Inflammatory macrophage treated with lipopolysaccharide for 1 hour (primary cell): ENCODE measurements at regions not wholly inside any gene's neighbourhood (a gene's known extent, or its start where the extent isn't known, plus 50 kb on each side); places are given as distances from the start of the nearest gene placed in this dataset.

Experiments used
- DNase-seq, 2 donors: peaks; one replicate each; pipeline ENCODE4 v3.0.0-alpha.2; 2020 to 2022

- DNase-seq: no peak
Observed at GRCh38 chr1:163664671-163665335, 343.0 kb downstream of the NUF2 start.

GRCh38 chr1:163668472-163668871 lies 346.7 kb downstream of the NUF2 start:
- DNase-seq: no peak

GRCh38 chr1:163670989-163671757 lies 349.4 kb downstream of the NUF2 start:
- DNase-seq: no peak

- no peak for DNase-seq
Observed at GRCh38 chr1:163672976-163673758, 351.4 kb downstream of the NUF2 start.

DNA sequence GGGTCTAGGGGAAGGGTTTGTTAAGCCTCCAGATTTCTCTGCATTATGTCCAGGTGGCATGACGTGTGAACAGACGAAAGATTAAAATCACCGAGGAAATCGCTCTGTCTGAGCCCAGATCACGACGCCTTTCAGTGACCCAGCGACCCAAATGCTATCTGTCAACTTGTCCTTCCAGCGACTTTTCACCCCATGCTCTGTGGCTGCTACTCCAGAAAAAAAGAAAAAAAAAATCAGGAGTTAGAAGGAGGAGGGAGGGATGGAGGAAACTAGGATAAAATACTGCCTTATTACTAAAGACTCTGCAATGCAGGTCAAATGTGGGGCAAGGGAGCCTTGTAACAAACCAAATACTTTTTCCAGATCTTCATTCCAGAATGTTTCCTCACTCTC lies 352.0 kb downstream of the NUF2 start:
- no peak for DNase-seq

DNA sequence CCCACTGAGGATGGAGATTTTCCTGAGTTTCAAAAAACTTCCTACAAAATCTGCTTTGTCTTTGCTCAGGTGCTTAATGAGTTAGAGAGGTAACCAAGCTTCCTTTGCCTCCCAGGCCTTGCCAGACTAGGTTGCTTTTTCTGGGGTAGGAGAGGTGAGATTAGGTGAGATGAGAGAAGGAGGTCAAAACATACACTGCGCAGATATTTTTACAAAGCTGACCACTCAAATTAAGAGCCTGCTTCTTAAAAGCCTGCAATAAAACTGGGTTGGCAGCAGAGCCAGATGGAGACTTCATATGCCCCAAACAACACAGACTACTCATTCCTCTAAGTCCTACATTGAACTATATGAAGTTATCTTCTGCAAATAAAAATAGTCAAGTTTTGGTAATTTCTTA lies 352.5 kb downstream of the NUF2 start:
- DNase-seq: no peak

DNA sequence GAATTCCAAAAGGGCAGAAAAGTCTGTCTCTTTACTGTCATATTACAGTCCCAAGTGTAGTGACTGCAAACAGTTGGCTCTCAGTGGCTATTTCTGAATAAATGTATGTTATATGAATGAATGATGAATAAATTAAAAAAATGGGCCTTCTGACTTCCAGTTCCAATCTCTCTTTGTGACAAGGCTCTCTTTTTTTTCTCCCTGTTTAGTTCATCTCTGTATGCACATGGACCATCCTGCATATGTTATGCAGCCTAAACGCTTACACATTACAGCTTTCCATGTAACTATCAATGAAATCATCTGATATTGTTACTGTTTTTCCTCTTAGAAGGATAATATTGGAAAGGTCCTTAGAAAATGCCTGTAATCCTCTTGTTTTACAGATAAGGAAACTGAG lies 363.0 kb downstream of the NUF2 start:
- no peak for DNase-seq

DNA sequence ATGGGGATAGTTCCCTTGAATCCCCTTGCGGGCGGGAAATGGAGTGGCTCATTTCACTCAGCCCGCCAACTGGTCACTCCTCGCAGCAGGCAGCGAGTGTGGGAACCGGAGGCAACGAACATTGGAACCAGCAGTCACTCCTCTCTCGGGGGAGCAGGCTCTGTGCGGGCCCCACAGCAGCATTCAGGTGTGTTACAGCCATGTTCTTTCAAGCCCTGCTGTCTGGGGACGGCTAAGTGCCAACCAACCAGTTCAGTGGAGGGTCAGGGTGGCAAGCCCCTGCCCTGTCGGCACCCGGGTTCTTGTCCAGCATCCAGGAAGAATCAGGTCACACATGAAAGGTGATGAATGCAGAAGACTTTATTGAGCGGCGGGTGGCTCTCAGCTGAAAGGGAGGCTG lies 370.5 kb downstream of the NUF2 start:
- no peak for DNase-seq

DNA sequence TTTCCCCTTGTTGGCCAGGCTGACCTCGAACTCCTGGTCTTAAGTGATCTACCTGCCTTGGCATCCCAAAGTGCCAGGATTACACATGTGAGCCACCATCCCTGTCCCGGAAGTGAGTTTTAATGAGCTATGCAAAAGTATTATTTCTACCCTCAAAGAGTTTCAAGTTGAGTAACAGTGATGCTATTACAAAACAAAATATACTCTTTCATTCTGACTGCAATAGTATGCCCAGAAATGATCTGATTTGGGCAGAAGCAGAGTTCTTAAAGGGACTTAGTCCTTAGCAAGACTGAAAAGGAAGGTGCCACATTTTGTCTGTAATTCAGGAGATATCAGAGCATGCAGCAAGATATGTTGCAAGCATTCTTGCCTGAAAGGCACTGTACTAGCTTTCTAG lies 375.4 kb downstream of the NUF2 start:
- no peak for DNase-seq

DNA sequence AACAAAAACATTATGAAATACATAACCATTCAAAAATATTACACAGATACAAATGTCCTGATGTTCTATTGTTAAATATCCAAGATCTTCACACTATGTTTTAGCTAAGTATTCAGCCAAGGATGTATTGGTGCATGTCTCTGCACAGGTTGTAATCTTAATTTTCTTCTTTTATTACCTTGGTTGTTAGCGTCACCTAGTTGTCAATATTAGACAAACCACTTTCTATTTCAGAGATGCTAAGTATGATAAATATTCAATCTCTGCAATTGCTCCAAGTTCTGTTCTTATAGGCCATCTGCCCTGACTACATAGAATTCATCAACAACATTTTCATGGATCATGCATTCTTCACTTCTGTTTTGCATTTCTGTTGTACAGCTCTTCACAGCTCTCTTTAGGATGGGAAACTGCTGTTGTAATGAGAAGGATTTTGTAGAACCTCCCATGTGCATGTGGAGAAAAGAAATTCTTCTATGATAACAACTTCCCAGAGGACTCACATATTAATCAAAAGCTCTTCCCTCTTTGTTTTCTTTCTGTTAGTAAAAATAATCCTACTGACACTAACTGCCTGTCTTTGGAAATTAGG lies 380.1 kb downstream of the NUF2 start:
- no peak for DNase-seq

GRCh38 chr1:163703794-163704193 lies 382.0 kb downstream of the NUF2 start:
- no peak for DNase-seq

DNA sequence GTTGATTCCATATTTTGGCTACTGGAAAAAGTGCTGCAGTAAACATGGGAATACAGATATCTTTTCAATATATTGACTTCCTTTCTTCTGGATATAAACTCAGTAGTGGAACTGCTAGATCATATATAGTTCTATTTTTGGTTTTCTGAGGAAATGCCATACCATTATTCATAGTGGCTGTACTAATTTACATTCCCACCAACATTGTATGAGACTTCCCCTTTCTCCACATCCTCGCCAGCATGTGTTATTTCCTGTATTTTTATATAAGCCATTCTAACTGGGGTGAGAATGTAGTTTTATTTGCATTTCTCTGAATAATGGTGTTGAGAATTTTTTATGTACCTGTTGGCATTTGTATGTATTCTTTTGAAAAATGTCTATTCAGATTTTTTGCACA lies 385.2 kb downstream of the NUF2 start:
- no peak for DNase-seq

DNA sequence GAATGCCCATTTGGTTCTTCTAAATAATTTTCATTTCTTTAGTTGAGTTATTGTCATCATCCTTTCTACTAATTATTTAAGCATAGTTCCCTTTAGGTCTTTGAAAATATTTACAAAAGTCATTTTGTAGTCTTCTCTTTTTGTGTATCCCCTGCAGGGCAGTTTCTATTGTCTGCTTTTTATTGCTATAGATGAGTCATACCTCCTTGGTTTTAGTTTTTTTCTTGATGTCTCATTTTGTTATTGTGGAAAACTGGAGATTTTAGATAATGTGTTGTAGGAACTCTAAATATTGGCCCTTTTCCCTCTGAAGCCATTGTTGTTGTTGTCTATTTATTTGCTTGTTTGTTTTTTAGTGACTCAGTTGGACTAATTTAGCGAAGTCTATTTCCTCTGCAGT lies 387.9 kb downstream of the NUF2 start:
- no peak for DNase-seq

- DNase-seq: no peak
Observed at GRCh38 chr1:163712321-163712720, 390.6 kb downstream of the NUF2 start.

GRCh38 chr1:163720294-163720693 lies 398.5 kb downstream of the NUF2 start:
- DNase-seq: no peak

DNA sequence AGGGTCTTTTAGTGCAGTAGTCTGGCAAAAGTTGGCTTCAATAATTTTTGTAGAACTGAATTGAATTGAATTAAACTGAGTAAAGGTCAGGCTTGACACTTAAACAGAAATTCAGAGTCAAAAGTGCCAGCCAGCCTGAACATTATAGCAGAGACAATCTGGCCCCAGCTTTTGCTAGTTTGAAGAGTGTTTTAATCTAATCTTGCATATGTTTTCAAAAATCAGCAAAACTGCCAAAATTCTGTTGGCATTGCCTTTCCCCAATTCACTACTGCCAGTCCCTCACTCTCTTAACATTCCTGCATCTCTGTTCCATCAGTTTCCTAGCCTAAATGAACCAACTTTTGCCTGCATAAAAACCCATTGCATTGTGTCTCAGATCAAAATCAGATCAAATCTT lies 403.8 kb downstream of the NUF2 start:
- DNase-seq: no peak

DNA sequence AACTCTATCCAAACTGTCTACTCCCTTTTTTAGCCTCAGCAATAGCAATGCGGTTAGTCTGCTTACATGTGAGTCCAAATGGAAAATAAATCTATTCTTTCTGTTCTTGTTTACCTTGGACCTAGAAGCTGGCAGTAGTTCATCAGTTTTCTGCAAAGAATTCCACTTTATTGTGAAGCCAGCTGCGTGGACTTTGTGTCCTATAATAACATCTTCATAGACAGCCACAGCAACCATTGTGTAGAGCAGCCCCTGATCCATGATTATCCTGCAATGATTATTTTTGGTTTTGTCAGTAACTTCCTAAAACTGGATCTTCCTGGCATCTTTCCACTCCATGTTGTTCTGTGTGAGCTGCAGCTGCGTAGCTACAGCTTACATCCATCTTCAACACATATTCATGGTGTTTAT lies 408.7 kb downstream of the NUF2 start:
- DNase-seq: no peak

DNA sequence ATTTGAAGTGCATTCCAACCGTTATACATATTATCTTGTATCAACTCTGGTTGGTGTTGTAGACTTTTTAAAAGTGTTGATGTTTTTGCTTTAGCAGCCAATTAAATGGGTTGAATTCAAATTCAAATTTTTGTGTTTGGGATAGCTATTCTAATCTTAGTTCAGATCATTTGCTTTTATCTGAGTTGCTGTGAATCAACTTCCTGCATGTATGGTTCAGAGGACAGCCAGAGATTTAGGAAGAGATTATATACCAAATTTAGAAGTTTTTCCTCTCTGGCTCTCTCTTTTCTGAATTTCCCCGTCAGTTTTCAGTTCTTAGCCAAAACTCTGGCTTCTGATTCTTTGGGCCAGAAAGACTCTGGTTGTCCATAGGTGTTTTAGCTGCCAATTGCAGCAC lies 415.5 kb downstream of the NUF2 start:
- no peak for DNase-seq

DNA sequence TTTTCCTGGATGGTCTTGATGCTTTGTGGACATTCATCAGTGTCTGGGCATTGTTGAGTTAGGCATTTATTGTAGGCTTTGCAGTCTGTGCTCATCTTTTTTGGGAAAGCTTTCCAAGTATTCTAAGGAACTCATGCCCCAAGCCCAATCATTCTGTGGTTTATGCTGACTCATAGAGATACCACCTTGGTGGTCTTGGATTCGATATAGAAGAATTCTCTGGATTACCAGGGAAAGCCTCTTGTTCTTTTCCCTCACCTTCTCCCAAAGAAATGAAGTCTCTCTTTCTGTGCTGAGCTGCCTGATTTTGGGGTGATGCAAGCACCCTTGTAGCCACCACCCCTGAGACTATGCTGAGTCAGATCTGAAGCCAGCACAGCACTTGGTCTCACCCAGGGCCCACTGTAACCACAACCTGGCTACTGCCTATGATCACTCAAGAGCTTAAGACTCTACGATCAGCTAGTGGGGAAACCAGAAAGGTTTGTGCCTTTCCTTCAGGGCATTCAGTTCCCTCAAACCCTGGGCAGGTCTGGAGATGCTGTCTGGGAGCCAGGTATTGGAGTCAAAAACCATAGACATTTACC lies 422.6 kb downstream of the NUF2 start:
- no peak for DNase-seq

- DNase-seq: no peak
Observed at GRCh38 chr1:163745204-163745603, 423.4 kb downstream of the NUF2 start.

- no peak for DNase-seq
Observed at GRCh38 chr1:163747261-163747660, 425.5 kb downstream of the NUF2 start.

- no peak for DNase-seq
Observed at GRCh38 chr1:163747855-163748254, 426.1 kb downstream of the NUF2 start.

- no peak for DNase-seq
Observed at GRCh38 chr1:163758977-163759670, 437.4 kb downstream of the NUF2 start.
